ENCODE measurements at regions not wholly inside any gene's neighbourhood (a gene's known extent, or its start where the extent isn't known, plus 50 kb on each side); places are given as distances from the start of the nearest gene placed in this dataset.

DNA sequence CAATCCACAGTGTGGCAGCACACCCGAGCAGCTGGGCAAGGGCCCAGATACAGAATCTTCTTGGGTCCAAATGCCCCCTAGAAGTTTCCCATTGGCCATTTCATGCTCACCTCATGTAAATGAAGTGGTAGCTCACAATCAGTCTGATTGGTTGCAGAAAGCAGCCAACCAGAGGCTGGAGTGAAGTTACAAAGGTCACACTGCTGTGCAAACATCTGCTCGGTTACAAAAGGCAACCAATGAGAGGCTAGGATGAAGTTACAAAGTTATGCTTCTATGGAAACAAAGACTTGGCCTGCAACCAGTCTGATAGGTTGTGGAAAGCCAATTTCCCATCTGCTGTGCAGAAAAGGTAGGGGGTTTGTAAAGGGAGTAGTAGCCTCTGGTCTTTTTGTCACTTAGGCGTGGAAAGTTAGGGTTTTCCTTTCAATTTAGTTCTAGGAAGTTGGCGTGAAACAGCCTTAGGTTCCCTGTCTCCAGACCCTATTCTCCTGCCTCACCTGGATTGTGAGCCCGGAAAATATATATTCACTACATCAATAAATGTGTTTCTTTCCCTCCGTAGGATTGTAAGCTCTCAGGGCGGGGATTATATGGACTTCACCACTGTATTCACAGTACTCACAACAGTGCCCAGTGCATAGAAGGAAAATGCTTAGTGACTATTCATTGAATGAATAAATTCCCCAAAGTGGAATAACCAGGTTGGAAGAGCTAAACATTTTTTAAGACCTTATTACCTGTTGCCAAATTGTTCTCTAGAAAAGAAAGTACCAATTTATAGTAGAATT lies 91.9 kb downstream of the URB2 start:
- no peak overlapping the region for H3K4me3 ChIP-seq (ENCODE audit: low read depth, low read length)
- no peak for DNase-seq (ENCODE audit: low read depth)
- no peak for TF ChIP-seq MYC (IDR thresholded peaks at IDR 0.05; ENCODE audit: low read depth, low read length)
- TF ChIP-seq, protein P1, sequence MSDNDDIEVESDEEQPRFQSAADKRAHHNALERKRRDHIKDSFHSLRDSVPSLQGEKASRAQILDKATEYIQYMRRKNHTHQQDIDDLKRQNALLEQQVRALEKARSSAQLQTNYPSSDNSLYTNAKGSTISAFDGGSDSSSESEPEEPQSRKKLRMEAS (IDR thresholded peaks at IDR 0.05; ENCODE audit: low read depth, low read length) = no peak
- TF ChIP-seq, protein P2, sequence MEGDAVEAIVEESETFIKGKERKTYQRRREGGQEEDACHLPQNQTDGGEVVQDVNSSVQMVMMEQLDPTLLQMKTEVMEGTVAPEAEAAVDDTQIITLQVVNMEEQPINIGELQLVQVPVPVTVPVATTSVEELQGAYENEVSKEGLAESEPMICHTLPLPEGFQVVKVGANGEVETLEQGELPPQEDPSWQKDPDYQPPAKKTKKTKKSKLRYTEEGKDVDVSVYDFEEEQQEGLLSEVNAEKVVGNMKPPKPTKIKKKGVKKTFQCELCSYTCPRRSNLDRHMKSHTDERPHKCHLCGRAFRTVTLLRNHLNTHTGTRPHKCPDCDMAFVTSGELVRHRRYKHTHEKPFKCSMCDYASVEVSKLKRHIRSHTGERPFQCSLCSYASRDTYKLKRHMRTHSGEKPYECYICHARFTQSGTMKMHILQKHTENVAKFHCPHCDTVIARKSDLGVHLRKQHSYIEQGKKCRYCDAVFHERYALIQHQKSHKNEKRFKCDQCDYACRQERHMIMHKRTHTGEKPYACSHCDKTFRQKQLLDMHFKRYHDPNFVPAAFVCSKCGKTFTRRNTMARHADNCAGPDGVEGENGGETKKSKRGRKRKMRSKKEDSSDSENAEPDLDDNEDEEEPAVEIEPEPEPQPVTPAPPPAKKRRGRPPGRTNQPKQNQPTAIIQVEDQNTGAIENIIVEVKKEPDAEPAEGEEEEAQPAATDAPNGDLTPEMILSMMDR (IDR thresholded peaks at IDR 0.05; ENCODE audit: low read depth, low read length) = no peak
- no peak for TF ChIP-seq POLR2A (IDR thresholded peaks at IDR 0.05; ENCODE audit: extremely low read depth, insufficient read length)

DNA sequence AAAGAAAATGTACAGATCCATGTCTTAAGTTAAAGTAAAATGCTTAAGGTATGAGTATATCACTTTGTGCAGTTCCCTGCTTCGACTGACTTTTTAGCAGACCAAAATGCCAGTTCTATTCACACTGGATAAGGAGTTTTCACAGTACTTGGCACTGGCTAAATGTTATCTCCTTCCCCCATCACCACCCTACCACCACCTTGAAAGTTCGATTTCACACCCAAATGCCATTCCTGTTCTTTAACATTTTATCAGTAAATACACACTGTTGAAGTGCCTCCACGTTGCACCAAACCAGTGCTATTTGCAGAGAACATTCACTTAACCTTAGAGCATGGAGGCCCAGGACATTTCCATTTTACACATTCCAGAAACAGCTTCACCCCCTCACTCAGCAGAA lies 100.0 kb downstream of the URB2 start:
- TF ChIP-seq MYC (IDR thresholded peaks at IDR 0.05; ENCODE audit: low read depth, low read length) (no peak), POLR2A (IDR thresholded peaks at IDR 0.05; ENCODE audit: extremely low read depth, insufficient read length) (no peak)
- TF ChIP-seq, protein P2 (IDR thresholded peaks at IDR 0.05; ENCODE audit: low read depth, low read length) = no peak
- TF ChIP-seq, protein P1 (IDR thresholded peaks at IDR 0.05; ENCODE audit: low read depth, low read length) = no peak
- DNase-seq (ENCODE audit: low read depth) = no peak
- no peak overlapping the region for H3K4me3 ChIP-seq (ENCODE audit: low read depth, low read length)

DNA sequence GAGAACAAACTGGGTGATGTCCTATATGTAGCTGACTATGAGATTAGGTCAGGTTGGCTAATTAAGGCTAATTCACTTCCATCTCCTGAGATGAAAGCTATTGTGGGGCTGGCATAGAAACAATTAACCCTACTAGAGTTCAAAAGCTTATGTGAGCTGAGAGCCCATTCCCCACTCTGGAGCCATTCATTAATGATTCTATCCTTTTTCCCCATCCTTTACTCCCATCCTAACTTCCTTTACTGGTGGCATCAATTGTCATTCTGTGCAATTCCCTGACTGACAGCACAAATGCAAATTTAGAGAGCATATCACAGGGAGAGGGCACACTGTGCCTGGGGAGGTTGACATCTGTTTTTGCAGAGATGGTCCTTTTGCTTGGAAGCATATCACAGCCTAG lies 103.9 kb downstream of the URB2 start:
- H3K4me3 ChIP-seq (ENCODE audit: low read depth, low read length) = no peak overlapping the region
- DNase-seq (ENCODE audit: low read depth) = no peak
- TF ChIP-seq MYC (IDR thresholded peaks at IDR 0.05; ENCODE audit: low read depth, low read length) = no peak
- TF ChIP-seq, protein P2 (IDR thresholded peaks at IDR 0.05; ENCODE audit: low read depth, low read length) = no peak
- TF ChIP-seq, protein P1 (IDR thresholded peaks at IDR 0.05; ENCODE audit: low read depth, low read length) = no peak
- no peak for TF ChIP-seq POLR2A (IDR thresholded peaks at IDR 0.05; ENCODE audit: extremely low read depth, insufficient read length)

DNA sequence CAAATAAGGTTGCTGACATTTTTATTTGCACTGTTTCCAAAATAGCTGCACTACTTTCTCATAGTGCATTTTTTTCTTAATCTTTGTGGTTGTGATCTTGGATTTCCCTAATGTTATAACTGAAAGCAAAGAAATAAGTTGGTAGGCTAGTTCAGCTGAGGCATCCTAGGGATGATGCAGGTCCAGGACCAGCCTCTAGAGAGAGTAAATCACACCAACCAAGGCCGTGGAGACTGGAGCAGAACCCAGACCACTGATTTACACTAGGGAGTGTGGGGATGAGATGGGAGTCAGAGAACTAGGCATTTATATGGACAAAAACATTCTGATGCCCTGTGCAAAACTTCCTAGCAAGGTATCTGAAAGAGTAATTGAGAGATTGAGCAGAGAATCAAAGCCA lies 104.5 kb downstream of the URB2 start:
- H3K4me3 ChIP-seq (ENCODE audit: low read depth, low read length) = no peak overlapping the region
- TF ChIP-seq POLR2A (IDR thresholded peaks at IDR 0.05; ENCODE audit: extremely low read depth, insufficient read length) = no peak
- TF ChIP-seq, protein P2 (IDR thresholded peaks at IDR 0.05; ENCODE audit: low read depth, low read length) = no peak
- TF ChIP-seq, protein P1 (IDR thresholded peaks at IDR 0.05; ENCODE audit: low read depth, low read length) = no peak
- no peak for TF ChIP-seq MYC (IDR thresholded peaks at IDR 0.05; ENCODE audit: low read depth, low read length)
- no peak for DNase-seq (ENCODE audit: low read depth)

DNA sequence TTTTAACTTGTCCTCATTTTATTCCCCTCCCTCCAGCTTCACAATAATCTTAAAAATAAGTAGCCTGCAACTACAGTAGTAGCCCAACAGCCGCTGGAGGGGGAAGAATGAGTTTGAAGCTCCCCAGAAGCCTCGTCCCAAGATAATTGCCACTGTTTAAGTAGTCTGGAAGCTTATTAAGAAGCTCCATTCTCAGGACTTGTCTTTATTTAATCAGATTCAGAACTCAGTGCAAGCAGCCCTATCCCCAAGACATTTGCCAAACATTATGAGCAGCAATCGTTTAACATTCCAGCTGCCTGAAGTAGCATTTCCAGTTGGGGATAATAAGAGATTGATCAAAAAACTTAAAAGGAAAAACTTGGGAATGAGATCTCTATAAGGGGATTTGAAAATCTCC lies 106.0 kb downstream of the URB2 start:
- H3K4me3 ChIP-seq (ENCODE audit: low read depth, low read length) = no peak overlapping the region
- DNase-seq (ENCODE audit: low read depth) = no peak
- TF ChIP-seq, protein P2 (IDR thresholded peaks at IDR 0.05; ENCODE audit: low read depth, low read length) = no peak
- TF ChIP-seq, protein P1 (IDR thresholded peaks at IDR 0.05; ENCODE audit: low read depth, low read length) = no peak
- TF ChIP-seq MYC (IDR thresholded peaks at IDR 0.05; ENCODE audit: low read depth, low read length) = no peak

Data from NB4 (cell line).